Trophoblast cell (in vitro differentiated cells and primary cell): ENCODE measurements at regions not wholly inside any gene's neighbourhood (a gene's known extent, or its start where the extent isn't known, plus 50 kb on each side); places are given as distances from the start of the nearest gene placed in this dataset.

Source experiments
- DNase-seq, 2 donors: peaks; one replicate each; pipeline ENCODE4 v3.0.0-alpha.2; 2016
- H2AFZ ChIP-seq: 2 replicates; pipeline ENCODE4 v1.6.1; 2013; ENCODE audit warnings: low read length, moderate library complexity, mild to moderate bottlenecking; ENCODE audit not compliant: insufficient read depth, poor library complexity
- H2AK5ac ChIP-seq: 2 replicates; pipeline ENCODE4 v1.6.1; 2013; ENCODE audit warnings: mild to moderate bottlenecking, low read length
- H2BK120ac ChIP-seq: 2 replicates; pipeline ENCODE4 v1.6.1; 2013; ENCODE audit warnings: low read length, mild to moderate bottlenecking, moderate library complexity; ENCODE audit not compliant: insufficient read depth, poor library complexity
- H2BK12ac ChIP-seq: 2 replicates; pipeline ENCODE4 v1.6.1; 2013; ENCODE audit warnings: mild to moderate bottlenecking, low read length, moderate library complexity
- H2BK5ac ChIP-seq: 2 replicates; pipeline ENCODE4 v1.6.1; 2013; ENCODE audit warnings: low read length, low read depth, moderate library complexity, mild to moderate bottlenecking; ENCODE audit not compliant: poor library complexity
- H3K14ac ChIP-seq: 2 replicates; pipeline ENCODE4 v1.6.1; 2013; ENCODE audit warnings: mild to moderate bottlenecking, low read length
- H3K18ac ChIP-seq: 2 replicates; pipeline ENCODE4 v1.6.1; 2013; ENCODE audit warnings: mild to moderate bottlenecking, low read length
- H3K23ac ChIP-seq: 2 replicates; pipeline ENCODE4 v1.6.1; 2013; ENCODE audit warnings: low read length
- H3K27ac ChIP-seq: 2 replicates; pipeline ENCODE4 v1.5.1; 2013; ENCODE audit warnings: low read depth, mild to moderate bottlenecking, inconsistent platforms, low read length, moderate library complexity
- H3K27me3 ChIP-seq: 2 replicates; pipeline ENCODE4 v1.6.1; 2013; ENCODE audit warnings: inconsistent platforms, mild to moderate bottlenecking, low read length, moderate library complexity; ENCODE audit not compliant: insufficient read depth
- H3K36me3 ChIP-seq, 2 experiments: 1 replicate in 1 of 2; 2 replicates in 1 of 2; pipeline ENCODE4 v1.6.1; 2013; ENCODE audit warnings: low read length in 2 of 2, mild to moderate bottlenecking in 2 of 2, moderate library complexity in 1 of 2; ENCODE audit not compliant: insufficient read depth in 2 of 2, control insufficient read depth in 1 of 2
- H3K4ac ChIP-seq: 2 replicates; pipeline ENCODE4 v1.6.1; 2013; ENCODE audit warnings: low read depth, mild to moderate bottlenecking, low read length, moderate library complexity
- H3K4me1 ChIP-seq, 2 experiments: 1 replicate in 1 of 2; 2 replicates in 1 of 2; pipeline ENCODE4 v1.6.1; 2013; ENCODE audit warnings: low read length in 2 of 2, mild to moderate bottlenecking in 2 of 2, moderate library complexity in 1 of 2; ENCODE audit not compliant: insufficient read depth in 2 of 2, control insufficient read depth in 1 of 2
- H3K4me2 ChIP-seq: 2 replicates; pipeline ENCODE4 v1.6.1; 2013; ENCODE audit warnings: inconsistent platforms, mild to moderate bottlenecking, low read length, moderate library complexity
- H3K4me3 ChIP-seq: 2 replicates; pipeline ENCODE4 v1.5.1; 2013; ENCODE audit warnings: mild to moderate bottlenecking, low read depth, low read length, inconsistent platforms
- H3K79me1 ChIP-seq: one replicate; pipeline ENCODE4 v1.6.1; 2013; ENCODE audit warnings: low read length
- H3K79me2 ChIP-seq: 2 replicates; pipeline ENCODE4 v1.6.1; 2013; ENCODE audit warnings: low read length, mild to moderate bottlenecking; ENCODE audit not compliant: control insufficient read depth, insufficient read depth, poor library complexity
- H3K9ac ChIP-seq: 2 replicates; pipeline ENCODE4 v1.6.1; 2013; ENCODE audit warnings: mild to moderate bottlenecking, low read length
- H3K9me3 ChIP-seq: 2 replicates; pipeline ENCODE4 v1.6.1; 2013; ENCODE audit warnings: low read depth, mild to moderate bottlenecking, control low read depth, inconsistent platforms, low read length; ENCODE audit not compliant: insufficient read depth
- H4K12ac ChIP-seq: 2 replicates; pipeline ENCODE4 v1.6.1; 2013; ENCODE audit warnings: low read depth, mild to moderate bottlenecking, low read length, moderate library complexity
- H4K8ac ChIP-seq: 2 replicates; pipeline ENCODE4 v1.6.1; 2013; ENCODE audit warnings: low read depth, mild to moderate bottlenecking, low read length, moderate library complexity
- H4K91ac ChIP-seq: one replicate; pipeline ENCODE4 v1.6.1; 2013; ENCODE audit warnings: low read depth, mild to moderate bottlenecking, low read length, moderate library complexity
- WGBS: extraction: QIAGEN DNeasy Blood & Tissue Kit; methylation state at CpG from one replicate; pipeline ENCODE4 v1.1.7; 2013; ENCODE audit warnings: missing lambda C conversion rate; ENCODE audit not compliant: insufficient read length, insufficient coverage; ENCODE audit errors: extremely low coverage; 5-methylcytosine and 5-hydroxymethylcytosine counted together

DNA sequence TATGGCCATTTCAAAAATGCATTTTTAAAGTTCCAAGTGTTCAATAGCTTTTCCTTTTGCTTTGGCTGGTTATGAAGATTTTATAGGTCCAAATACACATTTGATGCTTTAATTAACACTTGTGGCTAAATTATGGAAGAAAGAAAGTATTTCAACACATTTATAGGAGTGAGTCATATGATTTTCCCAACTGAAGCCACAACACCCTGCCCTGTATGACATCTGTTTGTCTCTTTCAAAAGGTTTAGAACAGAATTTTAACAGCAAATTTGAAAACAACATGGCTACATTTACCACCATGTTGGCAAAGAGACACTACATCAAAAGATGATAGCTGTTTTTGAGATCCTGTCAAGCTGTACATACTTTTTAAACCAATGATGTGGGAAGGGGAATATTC, 99.4 kb downstream of the TMEM174 start:
- no peak overlapping the region for H2AK5ac ChIP-seq
- H3K14ac ChIP-seq = no peak overlapping the region
- H3K18ac ChIP-seq = no peak overlapping the region
- H3K4me1 ChIP-seq = peaks cover 0 to 3% of the 10 kb centered on the region in 2 experiments
- H4K8ac ChIP-seq = no peak overlapping the region
- H3K4ac ChIP-seq = no peak overlapping the region
- no peak overlapping the region for H4K12ac ChIP-seq
- H3K4me2 ChIP-seq = no peak overlapping the region
- H2BK120ac ChIP-seq = no peak overlapping the region
- H3K79me1 ChIP-seq = no peaks in the 10 kb centered on the region
- no peak overlapping the region for H2BK5ac ChIP-seq
- H3K9ac ChIP-seq = no peak overlapping the region
- H3K27ac ChIP-seq = no peak overlapping the region
- no peaks in the 10 kb centered on the region for H3K36me3 ChIP-seq
- H3K23ac ChIP-seq = no peak overlapping the region
- no peaks in the 10 kb centered on the region for H3K79me2 ChIP-seq
- H2BK12ac ChIP-seq = no peak overlapping the region
- H3K9me3 ChIP-seq = no peaks in the 10 kb centered on the region
- DNase-seq = no peak
- no peak overlapping the region for H4K91ac ChIP-seq
- no peak overlapping the region for H2AFZ ChIP-seq
- no peak overlapping the region for H3K4me3 ChIP-seq
- no peaks in the 10 kb centered on the region for H3K27me3 ChIP-seq

DNA sequence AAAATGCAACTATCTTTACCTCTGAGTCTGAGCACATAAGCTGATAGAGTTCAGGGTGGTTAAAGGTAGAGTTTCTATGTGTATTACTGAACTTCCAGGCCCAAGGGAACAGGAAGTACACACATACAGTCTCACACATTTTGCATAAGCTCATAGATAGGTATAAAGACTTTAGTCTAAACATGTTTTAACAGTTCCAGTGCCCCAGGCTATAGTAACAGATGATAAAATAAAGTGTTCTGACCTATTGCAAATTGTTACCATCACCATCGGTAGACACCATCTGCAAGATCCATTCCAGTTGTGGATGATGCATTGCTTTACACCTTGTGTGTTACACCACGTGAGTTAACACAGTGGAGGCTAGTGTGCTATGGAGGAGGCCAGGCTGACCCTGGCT, 95.8 kb downstream of the TMEM174 start:
- no peak overlapping the region for H3K23ac ChIP-seq
- H3K9me3 ChIP-seq = no peaks in the 10 kb centered on the region
- H4K12ac ChIP-seq = no peak overlapping the region
- H3K79me1 ChIP-seq = no peaks in the 10 kb centered on the region
- no peaks in the 10 kb centered on the region for H3K36me3 ChIP-seq
- H3K4ac ChIP-seq = no peak overlapping the region
- no peaks in the 10 kb centered on the region for H3K79me2 ChIP-seq
- H4K8ac ChIP-seq = no peak overlapping the region
- DNase-seq = no peak
- H3K4me2 ChIP-seq = no peak overlapping the region
- no peak overlapping the region for H2AK5ac ChIP-seq
- H4K91ac ChIP-seq = no peak overlapping the region
- H3K4me3 ChIP-seq = no peak overlapping the region
- no peak overlapping the region for H2BK5ac ChIP-seq
- no peak overlapping the region for H2AFZ ChIP-seq
- no peak overlapping the region for H2BK120ac ChIP-seq
- H2BK12ac ChIP-seq = no peak overlapping the region
- H3K4me1 ChIP-seq = no peaks in the 10 kb centered on the region
- no peak overlapping the region for H3K27ac ChIP-seq
- H3K27me3 ChIP-seq = no peaks in the 10 kb centered on the region
- H3K9ac ChIP-seq = no peak overlapping the region
- WGBS = no CpG with 5 or more reads among the region's 2 CpGs
- H3K14ac ChIP-seq = no peak overlapping the region
- H3K18ac ChIP-seq = no peak overlapping the region

DNA sequence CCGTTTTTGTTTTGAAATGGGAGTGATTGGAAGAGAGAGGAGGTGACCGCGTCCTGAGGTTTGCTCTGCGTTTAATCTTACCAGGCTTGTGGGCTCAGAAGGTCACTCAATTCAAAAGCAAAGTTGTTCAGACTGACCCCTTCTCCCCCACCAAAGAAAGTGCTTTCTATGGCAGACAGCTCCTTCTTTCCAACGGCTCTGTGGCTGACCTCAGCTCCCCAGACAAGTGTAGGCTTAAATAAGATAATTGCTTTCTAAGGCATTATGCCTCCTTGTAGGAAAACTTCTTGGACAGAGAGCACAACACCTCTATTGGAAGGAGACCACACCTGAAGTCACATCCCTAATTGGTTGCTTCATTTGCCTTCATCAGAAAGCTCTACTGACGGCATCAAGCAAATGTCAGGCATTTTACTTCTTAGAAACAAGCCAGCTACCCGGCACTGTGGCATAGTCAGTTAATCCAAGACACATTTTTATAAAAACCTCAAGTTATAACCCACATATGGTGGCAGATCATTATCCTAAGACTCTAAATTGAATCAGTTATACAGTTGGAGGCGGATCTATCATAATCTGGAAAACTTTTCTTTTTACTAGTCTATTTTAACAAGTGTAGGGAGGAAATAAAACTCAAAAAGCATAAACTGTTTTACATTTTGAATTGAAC, 94.9 kb downstream of the TMEM174 start:
- H3K18ac ChIP-seq = no peak overlapping the region
- no peaks in the 10 kb centered on the region for H3K36me3 ChIP-seq
- no peak overlapping the region for H2AFZ ChIP-seq
- H4K91ac ChIP-seq = no peak overlapping the region
- no peaks in the 10 kb centered on the region for H3K9me3 ChIP-seq
- no peak overlapping the region for H4K12ac ChIP-seq
- no peak overlapping the region for H3K14ac ChIP-seq
- no peak overlapping the region for H2BK120ac ChIP-seq
- no peaks in the 10 kb centered on the region for H3K79me1 ChIP-seq
- WGBS = 100% methylated on average over 1 of the region's 8 CpGs
- H2AK5ac ChIP-seq = no peak overlapping the region
- no peak overlapping the region for H3K4ac ChIP-seq
- H3K79me2 ChIP-seq = no peaks in the 10 kb centered on the region
- DNase-seq = no peak
- no peak overlapping the region for H3K9ac ChIP-seq
- H3K27ac ChIP-seq = no peak overlapping the region
- no peak overlapping the region for H2BK12ac ChIP-seq
- no peak overlapping the region for H3K23ac ChIP-seq
- no peak overlapping the region for H2BK5ac ChIP-seq
- no peak overlapping the region for H3K4me3 ChIP-seq
- no peak overlapping the region for H4K8ac ChIP-seq
- no peak overlapping the region for H3K4me2 ChIP-seq
- no peaks in the 10 kb centered on the region for H3K27me3 ChIP-seq
- H3K4me1 ChIP-seq = no peaks in the 10 kb centered on the region

DNA sequence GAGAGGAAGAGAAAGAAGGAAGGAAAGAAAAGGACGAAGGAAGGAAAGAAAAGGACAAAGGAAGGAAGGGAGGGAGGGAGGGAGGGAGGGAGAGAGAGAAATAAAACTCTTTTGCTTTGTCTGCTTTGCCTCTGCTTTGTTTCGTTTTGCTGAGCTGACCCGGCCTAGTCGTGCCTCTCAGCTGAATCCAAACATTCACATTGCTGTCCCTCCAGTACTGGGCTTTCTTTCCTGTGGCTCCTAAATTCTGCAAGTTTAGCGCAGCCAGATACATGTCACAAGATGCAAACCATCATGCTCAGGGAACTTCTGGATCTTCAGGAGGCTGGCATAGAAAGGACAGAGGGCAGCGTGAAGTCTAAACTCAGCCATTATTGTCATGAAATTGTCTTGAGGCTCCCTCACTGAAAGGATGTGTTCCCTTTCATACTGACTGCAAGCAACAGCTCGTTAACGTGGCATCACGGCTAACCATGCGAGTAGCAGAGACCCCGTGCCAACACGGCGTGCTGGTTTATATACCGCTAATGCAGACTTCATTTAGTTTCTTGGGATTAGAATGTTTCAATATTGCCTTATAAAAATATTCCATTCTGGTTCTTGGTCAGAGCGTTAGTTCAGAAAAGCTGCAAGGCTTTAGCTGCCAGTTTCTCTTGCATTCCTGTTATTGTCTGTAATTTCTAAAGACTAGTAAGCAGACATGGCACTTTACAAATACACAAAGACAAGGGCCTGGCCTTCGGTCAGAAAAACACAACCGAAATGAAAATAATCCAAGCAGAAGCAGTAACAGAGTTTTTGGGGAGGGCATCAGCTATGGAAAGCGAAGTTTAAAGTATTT, 94.2 kb downstream of the TMEM174 start:
- Histone ChIP-seq H2AK5ac (no peak overlapping the region), H3K9ac (no peak overlapping the region), H4K91ac (no peak overlapping the region), H3K9me3 (no peaks in the 10 kb centered on the region), H2BK5ac (no peak overlapping the region), H3K27ac (no peak overlapping the region), H3K4ac (no peak overlapping the region), H2BK120ac (no peak overlapping the region), H3K4me2 (no peak overlapping the region), H3K27me3 (no peaks in the 10 kb centered on the region), H3K4me1 (no peaks in the 10 kb centered on the region), H3K4me3 (no peak overlapping the region), H3K36me3 (no peaks in the 10 kb centered on the region), H2AFZ (no peak overlapping the region), H4K8ac (no peak overlapping the region), H3K23ac (no peak overlapping the region), H2BK12ac (no peak overlapping the region), H3K79me1 (no peaks in the 10 kb centered on the region), H3K18ac (no peak overlapping the region), H4K12ac (no peak overlapping the region), H3K79me2 (no peaks in the 10 kb centered on the region), H3K14ac (no peak overlapping the region)
- no peak for DNase-seq
- WGBS = 100% methylated on average over 1 of the region's 18 CpGs
